ENCODE measurements at regions not wholly inside any gene's neighbourhood (a gene's known extent, or its start where the extent isn't known, plus 50 kb on each side); places are given as distances from the start of the nearest gene placed in this dataset.

- no peaks in the 10 kb centered on the region for H3K36me3 ChIP-seq (ENCODE audit: control insufficient read depth in 2 of 3, insufficient read depth in 3 of 3, low read length in 3 of 3)
- no peaks in the 10 kb centered on the region for H3K4me1 ChIP-seq (ENCODE audit: control insufficient read depth in 2 of 3, insufficient read depth in 2 of 3, low read depth in 1 of 3, low read length in 3 of 3)
- FAIRE-seq (no peak), DNase-seq (no peak)
- H3K9ac ChIP-seq (ENCODE audit: low read length in 3 of 3) = no peak overlapping the region
- no peaks in the 10 kb centered on the region for H3K27me3 ChIP-seq (ENCODE audit: control insufficient read depth, insufficient read depth, low read length)
- intact Hi-C loops (cut with DNase I) = no loop called here
- peaks cover 0 to 2% (median 0%) of the 10 kb centered on the region in 3 donors for H3K9me3 ChIP-seq (ENCODE audit: control insufficient read depth in 2 of 3, insufficient read depth in 1 of 3, low read length in 3 of 3)
- no peak for TF ChIP-seq CTCF (IDR thresholded peaks at IDR 0.05; ENCODE audit: borderline replicate concordance, extremely low read depth, insufficient read depth)
- H3K27ac ChIP-seq (ENCODE audit: low read depth in 2 of 2, low read length in 2 of 2) = no peak overlapping the region
- H3K4me3 ChIP-seq (ENCODE audit: low read length in 3 of 3) = no peak overlapping the region
Observed at GRCh38 chr4:179399054-179399782, 1957.0 kb upstream of the AGA start.

DNA sequence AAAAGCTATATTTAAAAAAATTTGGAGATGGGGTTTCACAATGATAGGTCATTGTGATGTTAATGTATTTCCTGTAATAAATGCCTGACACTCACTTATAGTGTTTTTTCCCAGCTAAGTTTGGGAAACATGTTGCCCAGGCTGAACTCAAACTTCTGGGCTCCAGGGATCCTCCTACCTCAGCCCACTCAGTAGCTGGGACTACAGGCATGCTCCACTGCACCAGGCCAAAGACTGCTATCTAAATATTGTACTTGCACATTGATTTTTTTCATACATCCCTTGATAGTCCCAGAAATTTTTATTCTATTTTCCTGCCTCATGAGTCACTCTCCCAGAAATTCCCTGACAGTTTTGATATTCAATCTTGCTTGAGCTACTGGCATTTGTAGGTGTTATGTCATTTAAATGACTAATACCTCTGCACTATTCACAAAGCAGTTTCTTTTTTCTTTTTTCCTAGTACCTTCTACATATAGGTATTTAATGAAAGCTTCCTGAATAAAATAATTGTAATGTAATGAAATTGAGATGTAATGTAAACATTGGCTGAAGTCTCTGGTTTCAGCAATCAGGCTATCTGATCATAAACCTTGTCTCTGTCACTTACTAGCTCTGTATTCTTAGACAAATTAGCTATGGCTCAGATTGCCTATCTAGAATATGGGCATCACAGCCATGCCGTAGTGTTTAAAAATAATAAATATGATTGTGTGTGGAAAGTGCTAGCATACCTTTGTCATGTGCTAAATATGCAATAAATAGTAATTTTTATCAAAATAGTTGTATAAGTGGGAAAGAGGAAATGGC lies 1973.0 kb upstream of the AGA start:
- Histone ChIP-seq H3K27ac (ENCODE audit: low read depth in 2 of 2, low read length in 2 of 2) (no peak overlapping the region), H3K4me3 (ENCODE audit: low read length in 3 of 3) (no peak overlapping the region), H3K4me1 (ENCODE audit: control insufficient read depth in 2 of 3, insufficient read depth in 2 of 3, low read depth in 1 of 3, low read length in 3 of 3) (no peaks in the 10 kb centered on the region), H3K36me3 (ENCODE audit: control insufficient read depth in 2 of 3, insufficient read depth in 3 of 3, low read length in 3 of 3) (no peaks in the 10 kb centered on the region), H3K9ac (ENCODE audit: low read length in 3 of 3) (no peak overlapping the region), H3K27me3 (ENCODE audit: control insufficient read depth, insufficient read depth, low read length) (no peaks in the 10 kb centered on the region), H3K9me3 (ENCODE audit: control insufficient read depth in 2 of 3, insufficient read depth in 1 of 3, low read length in 3 of 3) (no peaks in the 10 kb centered on the region)
- DNase-seq = peak in 4 of 5 donors; percentile 19 to 56 (median 41)
- no peak for TF ChIP-seq CTCF (IDR thresholded peaks at IDR 0.05; ENCODE audit: borderline replicate concordance, extremely low read depth, insufficient read depth)
- intact Hi-C loops (cut with DNase I) = no loop called here
- FAIRE-seq = no peak

DNA sequence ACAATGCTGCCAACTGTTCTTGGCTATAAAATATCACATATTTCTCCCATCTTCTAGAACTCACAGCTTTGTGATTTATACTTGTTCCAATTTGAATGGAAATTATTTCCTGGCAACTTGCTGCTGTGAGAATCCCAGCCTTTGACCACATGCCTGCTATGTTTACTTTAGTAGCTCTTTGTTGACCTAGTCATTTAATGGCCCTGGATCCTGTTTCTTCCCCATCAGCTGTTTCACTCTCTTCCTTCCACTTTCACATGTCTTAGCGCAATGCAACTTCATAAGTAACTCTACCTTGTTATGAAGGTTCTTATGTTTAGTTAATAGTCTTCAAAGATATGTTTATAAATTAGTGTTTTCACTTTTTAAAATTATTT lies 1973.6 kb upstream of the AGA start:
- H3K9me3 ChIP-seq (ENCODE audit: control insufficient read depth in 2 of 3, insufficient read depth in 1 of 3, low read length in 3 of 3) = no peaks in the 10 kb centered on the region
- H3K27ac ChIP-seq (ENCODE audit: low read depth in 2 of 2, low read length in 2 of 2) = no peak overlapping the region
- no peaks in the 10 kb centered on the region for H3K36me3 ChIP-seq (ENCODE audit: control insufficient read depth in 2 of 3, insufficient read depth in 3 of 3, low read length in 3 of 3)
- DNase-seq = peak in 3 of 5 donors; percentile 54 to 88 (median 82)
- intact Hi-C loops (cut with DNase I) = no loop called here
- H3K4me3 ChIP-seq (ENCODE audit: low read length in 3 of 3) = no peak overlapping the region
- H3K9ac ChIP-seq (ENCODE audit: low read length in 3 of 3) = no peak overlapping the region
- no peaks in the 10 kb centered on the region for H3K4me1 ChIP-seq (ENCODE audit: control insufficient read depth in 2 of 3, insufficient read depth in 2 of 3, low read depth in 1 of 3, low read length in 3 of 3)
- no peak for FAIRE-seq
- no peak for TF ChIP-seq CTCF (IDR thresholded peaks at IDR 0.05; ENCODE audit: borderline replicate concordance, extremely low read depth, insufficient read depth)
- no peaks in the 10 kb centered on the region for H3K27me3 ChIP-seq (ENCODE audit: control insufficient read depth, insufficient read depth, low read length)

Data from kidney (tissue), 13 donors.